ENCODE measurements at regions not wholly inside any gene's neighbourhood (a gene's known extent, or its start where the extent isn't known, plus 50 kb on each side); places are given as distances from the start of the nearest gene placed in this dataset.

GRCh38 chr5:108459769-108460168 is 77.9 kb upstream of the FBXL17 start:
- TF ChIP-seq, protein P1, sequence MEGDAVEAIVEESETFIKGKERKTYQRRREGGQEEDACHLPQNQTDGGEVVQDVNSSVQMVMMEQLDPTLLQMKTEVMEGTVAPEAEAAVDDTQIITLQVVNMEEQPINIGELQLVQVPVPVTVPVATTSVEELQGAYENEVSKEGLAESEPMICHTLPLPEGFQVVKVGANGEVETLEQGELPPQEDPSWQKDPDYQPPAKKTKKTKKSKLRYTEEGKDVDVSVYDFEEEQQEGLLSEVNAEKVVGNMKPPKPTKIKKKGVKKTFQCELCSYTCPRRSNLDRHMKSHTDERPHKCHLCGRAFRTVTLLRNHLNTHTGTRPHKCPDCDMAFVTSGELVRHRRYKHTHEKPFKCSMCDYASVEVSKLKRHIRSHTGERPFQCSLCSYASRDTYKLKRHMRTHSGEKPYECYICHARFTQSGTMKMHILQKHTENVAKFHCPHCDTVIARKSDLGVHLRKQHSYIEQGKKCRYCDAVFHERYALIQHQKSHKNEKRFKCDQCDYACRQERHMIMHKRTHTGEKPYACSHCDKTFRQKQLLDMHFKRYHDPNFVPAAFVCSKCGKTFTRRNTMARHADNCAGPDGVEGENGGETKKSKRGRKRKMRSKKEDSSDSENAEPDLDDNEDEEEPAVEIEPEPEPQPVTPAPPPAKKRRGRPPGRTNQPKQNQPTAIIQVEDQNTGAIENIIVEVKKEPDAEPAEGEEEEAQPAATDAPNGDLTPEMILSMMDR (IDR thresholded peaks at IDR 0.05) = no peak
- TF ChIP-seq POLR2AphosphoS5 (IDR thresholded peaks at IDR 0.05) (no peak), POLR2A (IDR thresholded peaks at IDR 0.05) (no peak), EP300 (IDR thresholded peaks at IDR 0.05) (no peak)
